Right lobe of liver (tissue), 6 donors: ENCODE measurements at regions not wholly inside any gene's neighbourhood (a gene's known extent, or its start where the extent isn't known, plus 50 kb on each side); places are given as distances from the start of the nearest gene placed in this dataset.

Experiments used
- ATAC-seq, 4 donors: fragments of 200-7000 bp; cut with Tn5 transposase; one replicate each; pipeline ENCODE4 v1.9.1; 2020; ENCODE audit warnings: mild to moderate bottlenecking in 4 of 4, moderate library complexity in 4 of 4
- DNase-seq, 3 donors: peaks; one replicate each; pipeline ENCODE4 v3.0.0-alpha.2; 2020
- H3K27ac ChIP-seq, 3 donors: fragments of 200-600 bp; one replicate each; pipeline ENCODE4 v1.8.0; 2022
- H3K27me3 ChIP-seq, 2 donors: fragments of 200-600 bp; one replicate each; pipeline ENCODE4 v1.8.0; 2022
- H3K36me3 ChIP-seq, 4 donors: fragments of 200-600 bp; sonication (generic) in 1 of 4; one replicate each; pipeline versions ENCODE4 v1.5.1 to v1.8.0; 2017 to 2022; ENCODE audit warnings: control low read depth in 1 of 4
- H3K4me1 ChIP-seq, 4 donors: fragments of 200-600 bp; sonication (generic) in 1 of 4; one replicate each; pipeline versions ENCODE4 v1.5.1 to v1.8.0; 2017 to 2022; ENCODE audit warnings: control low read depth in 1 of 4
- H3K4me3 ChIP-seq, 3 donors: fragments of 200-600 bp; one replicate each; pipeline ENCODE4 v1.8.0; 2022
- H3K9me3 ChIP-seq, 4 donors: fragments of 200-600 bp; sonication (generic) in 1 of 4; one replicate each; pipeline versions ENCODE4 v1.5.1 to v1.8.0; 2017 to 2022; ENCODE audit warnings: control low read depth in 1 of 4
- POLR2A ChIP-seq: fragments of 450-650 bp; IDR thresholded peaks from one replicate; pipeline ENCODE4 v1.6.1; 2017; ENCODE audit warnings: antibody characterized with exemption, mild to moderate bottlenecking
- WGBS: methylation state at CpG from one replicate; pipeline ENCODE4 v1.1.6; 2018; ENCODE audit warnings: low coverage, low lambda C conversion rate; ENCODE audit not compliant: insufficient coverage; ENCODE audit errors: missing lambda C conversion rate; 5-methylcytosine and 5-hydroxymethylcytosine counted together
- intact Hi-C, 2 donors: fragments of 100-400 bp; cut with DNase I; formaldehyde crosslinking; loops; one replicate each; pipeline versions ENCODE4 v1.11.2 to v1.14.1; 2022
- TF ChIP-seq, protein P1 (sequence below), 4 donors: fragments of 200-600 bp in 3 of 4; fragments of 450-650 bp in 1 of 4; IDR thresholded peaks; one replicate each; pipeline versions ENCODE4 v1.5.1 to v1.8.0; 2016 to 2022; ENCODE audit warnings: antibody characterized with exemption in 4 of 4, mild to moderate bottlenecking in 2 of 4
- donor health status: DM: no; HTN: yes; CAD: no.
- donor health status: DM: no; HTN: no; CAD: no.
- donor health status: DM: no; HTN: no; CAD: no.
- donor health status: DM: no; HTN: yes; CAD: no.
- donor health status: DM: no; HTN: yes; CAD: no.

DNA sequence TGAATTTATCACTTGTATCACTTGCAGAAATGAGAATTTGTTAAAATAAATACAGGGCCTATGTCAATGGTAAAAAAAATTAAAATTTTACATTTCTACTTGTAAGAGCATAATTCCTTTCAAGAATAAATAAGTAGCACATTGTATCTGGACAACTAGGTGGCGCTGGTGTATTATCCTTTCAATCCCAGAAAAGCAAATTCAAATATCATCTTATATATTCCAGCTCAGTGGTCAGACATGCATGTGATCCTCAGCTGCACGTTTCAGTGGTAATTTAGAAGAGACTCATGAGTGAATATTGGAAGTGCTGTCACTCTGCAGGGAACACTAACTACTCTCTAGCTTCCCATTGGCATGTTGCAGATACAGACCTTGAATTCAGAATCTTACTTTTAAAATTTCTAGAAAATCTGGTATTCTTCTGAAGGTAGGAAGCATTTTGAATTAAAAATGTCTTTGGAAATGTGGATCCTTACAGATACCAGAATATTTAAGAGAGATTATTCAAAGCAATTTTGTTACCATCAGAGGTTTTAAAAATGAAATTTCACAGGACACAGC is 1414.7 kb upstream of the TENM3 start:
- intact Hi-C loops: no loop called here
- DNase-seq (no peak), ATAC-seq (peak in 3 of 4 donors; percentile 48 to 71 (median 59))
- Histone ChIP-seq H3K27me3 (no peaks in the 10 kb centered on the region), H3K4me1 (no peaks in the 10 kb centered on the region), H3K36me3 (no peaks in the 10 kb centered on the region), H3K9me3 (no peaks in the 10 kb centered on the region), H3K27ac (no peak overlapping the region), H3K4me3 (no peak overlapping the region)
- TF ChIP-seq, protein P1, sequence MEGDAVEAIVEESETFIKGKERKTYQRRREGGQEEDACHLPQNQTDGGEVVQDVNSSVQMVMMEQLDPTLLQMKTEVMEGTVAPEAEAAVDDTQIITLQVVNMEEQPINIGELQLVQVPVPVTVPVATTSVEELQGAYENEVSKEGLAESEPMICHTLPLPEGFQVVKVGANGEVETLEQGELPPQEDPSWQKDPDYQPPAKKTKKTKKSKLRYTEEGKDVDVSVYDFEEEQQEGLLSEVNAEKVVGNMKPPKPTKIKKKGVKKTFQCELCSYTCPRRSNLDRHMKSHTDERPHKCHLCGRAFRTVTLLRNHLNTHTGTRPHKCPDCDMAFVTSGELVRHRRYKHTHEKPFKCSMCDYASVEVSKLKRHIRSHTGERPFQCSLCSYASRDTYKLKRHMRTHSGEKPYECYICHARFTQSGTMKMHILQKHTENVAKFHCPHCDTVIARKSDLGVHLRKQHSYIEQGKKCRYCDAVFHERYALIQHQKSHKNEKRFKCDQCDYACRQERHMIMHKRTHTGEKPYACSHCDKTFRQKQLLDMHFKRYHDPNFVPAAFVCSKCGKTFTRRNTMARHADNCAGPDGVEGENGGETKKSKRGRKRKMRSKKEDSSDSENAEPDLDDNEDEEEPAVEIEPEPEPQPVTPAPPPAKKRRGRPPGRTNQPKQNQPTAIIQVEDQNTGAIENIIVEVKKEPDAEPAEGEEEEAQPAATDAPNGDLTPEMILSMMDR (IDR thresholded peaks at IDR 0.05): peak; percentile 52 to 71 (median 60)
- TF ChIP-seq POLR2A: no peak
- WGBS: 3% methylated on average over 2 of the region's 2 CpGs

DNA sequence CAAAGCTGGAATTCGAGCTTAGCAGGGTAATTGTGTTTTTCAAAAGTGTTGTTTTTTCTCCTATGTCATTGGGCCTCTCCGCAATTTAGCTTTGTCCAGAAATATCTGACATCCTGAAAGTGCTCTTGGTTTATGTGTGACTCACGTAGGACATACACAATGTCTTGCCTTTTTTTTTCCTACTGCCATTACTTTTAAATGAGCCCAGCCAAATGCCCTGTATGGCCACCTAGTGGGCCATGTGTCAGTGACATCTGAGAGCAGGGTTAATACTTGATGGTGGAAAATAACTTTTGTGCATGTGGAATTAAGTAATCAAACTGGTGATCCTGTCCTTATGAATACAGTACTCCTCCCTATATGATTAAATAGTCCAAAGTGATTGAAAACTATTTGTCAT is 1411.1 kb upstream of the TENM3 start:
- Histone ChIP-seq H3K27me3 (no peaks in the 10 kb centered on the region), H3K36me3 (no peaks in the 10 kb centered on the region), H3K9me3 (no peaks in the 10 kb centered on the region), H3K27ac (no peak overlapping the region), H3K4me1 (no peaks in the 10 kb centered on the region), H3K4me3 (no peak overlapping the region)
- WGBS: 31% methylated on average over 3 of the region's 3 CpGs
- ATAC-seq (no peak), DNase-seq (no peak)
- TF ChIP-seq, protein P1 (IDR thresholded peaks at IDR 0.05): peak in 1 of 4 donors; percentile 9
- TF ChIP-seq POLR2A: no peak
- intact Hi-C loops: no loop called here

DNA sequence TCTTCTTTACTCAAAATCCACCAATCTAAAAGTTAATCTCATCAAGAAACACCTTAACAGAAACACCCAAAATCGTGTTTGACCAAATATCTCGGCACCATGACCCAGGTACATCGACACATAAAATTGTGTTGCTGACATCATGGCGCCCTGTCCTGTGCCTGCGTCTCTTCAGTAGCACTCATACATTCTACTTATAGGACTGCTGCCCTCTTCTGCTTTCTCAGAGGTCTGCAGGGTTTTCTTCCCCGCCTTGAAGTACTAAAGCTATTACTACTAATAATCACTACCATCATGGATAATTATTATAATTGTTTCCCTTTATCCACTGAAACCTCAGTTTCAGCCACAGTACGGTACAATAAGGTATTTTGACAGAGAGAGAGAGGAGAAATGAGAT is 1403.1 kb upstream of the TENM3 start:
- H3K27ac ChIP-seq: no peak overlapping the region
- TF ChIP-seq POLR2A: no peak
- TF ChIP-seq, protein P1 (IDR thresholded peaks at IDR 0.05): no peak
- intact Hi-C loops: no loop called here
- H3K9me3 ChIP-seq: no peaks in the 10 kb centered on the region
- no peak overlapping the region for H3K4me3 ChIP-seq
- WGBS: 49% methylated on average over 7 of the region's 7 CpGs
- no peaks in the 10 kb centered on the region for H3K36me3 ChIP-seq
- H3K4me1 ChIP-seq: no peaks in the 10 kb centered on the region
- ATAC-seq (no peak), DNase-seq (no peak)
- no peaks in the 10 kb centered on the region for H3K27me3 ChIP-seq

DNA sequence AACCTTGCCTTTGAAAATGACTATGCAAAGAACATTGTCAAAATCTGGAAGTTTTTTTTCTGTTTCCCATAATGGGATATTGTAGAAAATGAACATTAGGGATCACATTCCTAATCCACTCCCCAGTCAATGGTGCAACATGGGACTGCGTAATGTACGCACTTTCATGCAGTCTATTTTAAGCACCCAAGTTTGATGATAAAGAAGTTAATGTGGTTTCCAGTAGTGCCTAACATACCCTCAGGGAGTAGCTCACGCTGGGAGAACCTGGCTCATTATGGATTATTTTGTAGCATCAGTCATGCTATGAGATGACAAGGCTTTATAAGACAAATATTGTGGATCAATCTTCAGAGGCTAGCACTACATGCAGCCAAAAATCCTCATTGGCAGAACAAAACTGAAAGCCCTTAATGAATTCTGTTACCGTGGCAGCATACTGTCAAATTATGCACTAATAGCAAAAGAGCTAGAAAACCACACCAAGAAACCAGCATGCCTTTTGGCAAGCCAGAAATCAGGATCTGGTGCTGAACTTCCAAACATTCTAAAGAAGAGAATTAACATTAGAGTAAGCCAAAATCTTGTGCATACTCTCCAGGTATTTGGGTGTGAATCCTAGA is 1392.8 kb upstream of the TENM3 start:
- intact Hi-C loops: no loop called here
- no peak overlapping the region for H3K27ac ChIP-seq
- ATAC-seq (no peak), DNase-seq (no peak)
- no peaks in the 10 kb centered on the region for H3K9me3 ChIP-seq
- no peaks in the 10 kb centered on the region for H3K36me3 ChIP-seq
- H3K4me1 ChIP-seq: no peaks in the 10 kb centered on the region
- no peak overlapping the region for H3K4me3 ChIP-seq
- no peaks in the 10 kb centered on the region for H3K27me3 ChIP-seq
- TF ChIP-seq POLR2A: no peak
- TF ChIP-seq, protein P1 (IDR thresholded peaks at IDR 0.05): no peak
- 52% methylated on average over 4 of the region's 4 CpGs for WGBS
